ENCODE measurements at regions not wholly inside any gene's neighbourhood (a gene's known extent, or its start where the extent isn't known, plus 50 kb on each side); places are given as distances from the start of the nearest gene placed in this dataset.
"Not testable (repeated sequence)": the region's sequence is repeated elsewhere in the genome, so short reads cannot be mapped to it uniquely, and the experiment has no call there.

- DNase-seq (ENCODE audit: low read depth in 2 of 3, low spot score in 2 of 3), result peak in 2 of 3 donors; percentile 24 to 60
These were observed 55.6 kb downstream of the TLNRD1 start for GRCh38 chr15:81056304-81056703.

GRCh38 chr15:81060470-81060869 is 59.7 kb downstream of the TLNRD1 start:
- no peak for DNase-seq (ENCODE audit: low read depth in 2 of 3, low spot score in 2 of 3)

GRCh38 chr15:81060907-81061306 is 60.2 kb downstream of the TLNRD1 start:
- no peak for DNase-seq (ENCODE audit: low read depth in 2 of 3, low spot score in 2 of 3)

DNA sequence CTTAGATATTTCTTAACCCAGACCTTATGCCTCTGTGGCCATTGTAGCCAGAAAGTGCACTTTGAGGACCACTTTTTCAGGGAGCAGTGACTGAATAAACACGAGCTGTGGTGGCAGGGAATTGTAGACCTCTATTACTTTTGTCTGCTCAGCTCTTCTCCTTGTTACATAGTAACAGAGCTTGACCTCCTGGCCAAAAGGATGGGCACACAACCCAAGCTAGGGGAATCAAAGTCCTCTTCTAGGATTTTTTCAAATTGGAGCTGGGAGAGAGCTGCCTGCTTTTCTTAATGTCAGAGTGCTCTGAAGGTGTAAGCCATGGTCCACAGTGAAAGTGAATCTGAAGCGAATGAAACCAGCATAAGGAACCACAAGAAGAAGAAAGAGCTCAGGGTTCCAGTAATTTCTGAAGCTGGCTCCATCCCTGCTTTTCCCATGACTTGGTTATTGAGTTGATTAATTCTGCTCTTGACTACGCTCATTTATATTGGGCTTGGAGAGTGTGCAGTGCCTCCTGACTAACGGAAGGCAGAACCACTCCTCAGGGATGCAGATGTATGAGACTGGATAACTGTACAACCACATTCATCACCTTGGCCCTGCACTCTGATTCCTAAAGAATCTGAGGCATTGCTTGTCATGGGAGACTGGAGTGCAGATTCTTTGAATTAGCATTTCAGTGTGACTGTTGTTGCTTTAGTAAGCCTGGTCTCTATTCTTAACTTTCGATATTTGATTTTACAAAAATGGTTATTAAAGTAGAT is 60.9 kb downstream of the TLNRD1 start:
- DNase-seq (ENCODE audit: low read depth in 2 of 3, low spot score in 2 of 3), result no peak

- DNase-seq (ENCODE audit: low read depth in 2 of 3, low spot score in 2 of 3), result no peak
These were observed 62.2 kb downstream of the TLNRD1 start for GRCh38 chr15:81062937-81063336.

- no peak for DNase-seq (ENCODE audit: low read depth in 2 of 3, low spot score in 2 of 3)
These were observed 63.5 kb downstream of the TLNRD1 start for GRCh38 chr15:81064253-81064652.

DNA sequence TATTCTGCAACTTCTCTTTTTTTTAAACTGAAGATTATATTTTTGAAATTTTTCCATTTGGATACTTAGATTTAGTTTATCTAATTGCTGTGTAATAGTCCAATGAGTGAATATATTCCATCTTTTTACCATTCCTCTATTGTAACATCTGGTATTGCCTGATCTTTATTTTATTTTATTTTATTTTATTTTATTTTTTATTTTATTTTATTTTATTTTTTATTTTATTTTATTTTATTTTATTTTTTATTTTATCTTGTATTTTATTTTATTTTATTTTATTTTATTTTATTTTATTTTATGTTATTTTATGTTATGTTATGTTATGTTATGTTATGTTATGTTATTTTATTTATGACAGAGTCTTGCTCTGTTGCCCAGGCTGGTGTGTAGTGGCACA is 66.5 kb upstream of the CFAP161 start:
- DNase-seq (ENCODE audit: low read depth in 2 of 3, low spot score in 2 of 3), result not testable (repeated sequence)

- DNase-seq (ENCODE audit: low read depth in 2 of 3, low spot score in 2 of 3), result no peak
These were observed 65.6 kb upstream of the CFAP161 start for GRCh38 chr15:81068516-81068915.

DNA sequence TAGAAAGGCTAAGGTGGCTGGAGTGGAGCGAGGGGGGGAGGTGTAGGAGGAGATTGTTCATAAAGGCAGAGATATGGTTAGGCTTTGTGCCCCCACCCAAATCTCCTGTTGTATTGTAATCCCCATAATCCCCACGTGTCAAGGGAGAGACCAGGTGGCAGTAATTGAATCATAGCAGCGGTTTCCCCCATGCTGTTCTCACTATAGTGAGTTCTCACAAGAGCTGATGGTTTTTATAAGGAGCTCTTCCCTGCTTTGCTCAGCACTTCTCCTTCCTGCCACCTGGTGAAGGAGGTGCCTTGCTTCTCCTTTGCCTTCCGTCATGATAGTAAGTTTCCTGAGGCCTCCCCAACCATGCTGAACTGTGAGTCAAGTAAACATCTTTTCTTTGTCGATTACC is 64.7 kb upstream of the CFAP161 start:
- no peak for DNase-seq (ENCODE audit: low read depth in 2 of 3, low spot score in 2 of 3)

DNA sequence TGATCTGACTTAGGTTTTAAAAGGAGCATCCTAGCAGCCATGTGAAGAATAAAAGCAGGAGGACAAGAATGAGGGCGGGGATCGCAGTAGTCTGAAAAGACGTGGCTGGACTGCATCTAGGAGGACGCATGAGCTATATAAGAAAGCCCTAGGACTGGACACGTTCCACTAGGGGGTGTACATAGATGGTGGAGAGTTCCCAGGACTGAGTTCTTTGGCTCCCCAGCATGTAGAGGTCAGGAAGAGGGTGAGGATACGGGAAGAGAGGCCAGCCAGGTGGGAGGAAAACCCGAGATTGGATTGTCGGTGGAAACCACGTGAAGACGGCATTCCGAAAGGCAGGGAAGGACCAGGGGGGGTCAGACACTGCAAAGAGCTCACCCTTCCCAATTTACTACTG is 64.2 kb upstream of the CFAP161 start:
- DNase-seq (ENCODE audit: low read depth in 2 of 3, low spot score in 2 of 3), result no peak

GRCh38 chr15:81071120-81071519 is 63.0 kb upstream of the CFAP161 start:
- no peak for DNase-seq (ENCODE audit: low read depth in 2 of 3, low spot score in 2 of 3)

GRCh38 chr15:81071705-81072104 is 62.4 kb upstream of the CFAP161 start:
- DNase-seq (ENCODE audit: low read depth in 2 of 3, low spot score in 2 of 3), result no peak

GRCh38 chr15:81072551-81072950 is 61.5 kb upstream of the CFAP161 start:
- no peak for DNase-seq (ENCODE audit: low read depth in 2 of 3, low spot score in 2 of 3)

GRCh38 chr15:81073801-81074200 is 60.3 kb upstream of the CFAP161 start:
- DNase-seq (ENCODE audit: low read depth in 2 of 3, low spot score in 2 of 3), result no peak

- DNase-seq (ENCODE audit: low read depth in 2 of 3, low spot score in 2 of 3), result no peak
These were observed 59.3 kb upstream of the CFAP161 start for GRCh38 chr15:81074773-81075172.

DNA sequence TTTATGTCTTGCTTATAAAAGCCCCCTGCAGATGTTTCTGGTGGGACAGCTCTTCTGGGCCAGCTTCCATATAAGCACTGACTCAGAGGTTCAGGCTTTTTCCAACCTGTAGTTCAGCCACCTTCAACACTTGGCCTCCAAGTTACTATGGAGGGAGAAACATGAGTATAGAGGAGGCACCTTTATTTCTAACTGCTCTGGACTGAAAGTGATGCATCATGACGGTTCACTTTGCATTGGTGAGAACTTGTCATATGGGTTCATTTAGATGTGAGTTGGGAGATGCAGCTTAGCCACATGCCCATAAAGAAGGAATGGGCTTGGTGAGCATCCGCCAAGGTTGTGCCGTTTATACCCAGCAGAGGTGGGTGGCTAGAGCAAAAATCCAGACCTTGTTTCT is 58.8 kb upstream of the CFAP161 start:
- no peak for DNase-seq (ENCODE audit: low read depth in 2 of 3, low spot score in 2 of 3)

DNA sequence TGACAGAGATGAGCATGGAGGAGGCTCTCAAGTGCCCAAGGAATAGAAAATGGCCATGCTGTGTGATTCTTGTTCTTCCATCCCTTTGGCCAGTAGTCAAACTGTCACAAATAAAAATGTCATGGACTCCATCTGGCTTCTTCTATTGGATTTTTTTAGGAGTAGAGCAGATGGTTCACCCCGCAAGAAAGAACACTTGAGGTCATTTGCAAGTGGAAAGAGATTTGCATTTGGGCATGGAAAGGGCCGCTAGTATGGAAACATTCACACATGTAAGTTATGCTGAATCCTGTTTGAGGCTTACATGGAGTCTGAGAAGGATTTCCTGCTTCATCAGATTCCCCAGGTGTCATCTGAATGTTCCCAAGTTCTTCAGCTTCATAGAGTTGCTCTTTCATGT is 53.1 kb upstream of the CFAP161 start:
- no peak for DNase-seq (ENCODE audit: low read depth in 2 of 3, low spot score in 2 of 3)

DNA sequence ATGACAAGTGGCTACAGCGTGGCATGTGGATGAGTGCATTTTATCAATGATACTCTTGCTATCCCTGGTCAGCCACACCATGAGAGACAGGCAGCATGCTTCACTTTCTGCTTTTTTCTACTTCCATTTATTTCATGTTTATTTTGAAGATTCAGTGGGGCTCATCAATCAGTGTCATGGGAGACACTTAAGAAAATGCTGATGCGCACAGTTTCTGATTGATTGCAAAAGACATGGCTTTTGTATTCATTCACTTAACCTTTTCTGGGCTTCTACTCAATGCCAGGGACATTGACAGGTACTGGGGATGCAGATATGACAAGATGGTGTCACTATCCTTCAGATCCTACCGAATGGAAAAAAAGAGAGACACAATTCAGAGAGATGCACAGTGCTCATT is 50.9 kb upstream of the CFAP161 start:
- DNase-seq (ENCODE audit: low read depth in 2 of 3, low spot score in 2 of 3), result no peak
